ENCODE measurements at regions not wholly inside any gene's neighbourhood (a gene's known extent, or its start where the extent isn't known, plus 50 kb on each side); places are given as distances from the start of the nearest gene placed in this dataset.

DNA sequence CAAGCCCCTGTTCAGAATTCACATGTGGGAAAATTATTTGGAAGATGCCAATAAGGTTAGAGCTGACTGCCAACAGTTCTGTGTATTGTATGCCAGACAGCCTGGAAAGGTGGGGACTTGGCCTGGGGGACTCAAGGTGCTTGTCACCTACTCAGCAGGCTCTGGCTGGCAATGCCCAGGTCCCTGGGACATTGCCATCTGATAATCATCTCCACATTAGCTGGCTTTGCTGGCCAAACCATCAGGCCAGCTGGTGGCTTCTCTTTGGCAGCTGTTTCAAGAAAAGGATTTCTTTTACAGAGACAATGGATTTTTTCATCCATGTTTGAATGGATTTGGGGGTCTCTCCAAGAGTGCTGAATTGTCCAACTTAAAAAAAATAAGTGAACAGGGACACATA is 165.2 kb downstream of the BRMS1L start:
- TF ChIP-seq, protein P1, sequence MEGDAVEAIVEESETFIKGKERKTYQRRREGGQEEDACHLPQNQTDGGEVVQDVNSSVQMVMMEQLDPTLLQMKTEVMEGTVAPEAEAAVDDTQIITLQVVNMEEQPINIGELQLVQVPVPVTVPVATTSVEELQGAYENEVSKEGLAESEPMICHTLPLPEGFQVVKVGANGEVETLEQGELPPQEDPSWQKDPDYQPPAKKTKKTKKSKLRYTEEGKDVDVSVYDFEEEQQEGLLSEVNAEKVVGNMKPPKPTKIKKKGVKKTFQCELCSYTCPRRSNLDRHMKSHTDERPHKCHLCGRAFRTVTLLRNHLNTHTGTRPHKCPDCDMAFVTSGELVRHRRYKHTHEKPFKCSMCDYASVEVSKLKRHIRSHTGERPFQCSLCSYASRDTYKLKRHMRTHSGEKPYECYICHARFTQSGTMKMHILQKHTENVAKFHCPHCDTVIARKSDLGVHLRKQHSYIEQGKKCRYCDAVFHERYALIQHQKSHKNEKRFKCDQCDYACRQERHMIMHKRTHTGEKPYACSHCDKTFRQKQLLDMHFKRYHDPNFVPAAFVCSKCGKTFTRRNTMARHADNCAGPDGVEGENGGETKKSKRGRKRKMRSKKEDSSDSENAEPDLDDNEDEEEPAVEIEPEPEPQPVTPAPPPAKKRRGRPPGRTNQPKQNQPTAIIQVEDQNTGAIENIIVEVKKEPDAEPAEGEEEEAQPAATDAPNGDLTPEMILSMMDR (IDR thresholded peaks at IDR 0.05): no peak
- no peak for TF ChIP-seq POLR2A (IDR thresholded peaks at IDR 0.05)

All from heart left ventricle (tissue), 13 donors.